GM21786 (cell line): ENCODE measurements at regions not wholly inside any gene's neighbourhood (a gene's known extent, or its start where the extent isn't known, plus 50 kb on each side); places are given as distances from the start of the nearest gene placed in this dataset.
"Not testable (repeated sequence)": the region's sequence is repeated elsewhere in the genome, so short reads cannot be mapped to it uniquely, and the experiment has no call there.

ENCODE experiments used
- ATAC-seq: cut with Tn5 transposase; IDR thresholded peaks from one replicate; pipeline ENCODE4 v1.9.1; 2021; ENCODE audit not compliant: unreplicated experiment

GRCh38 chr18:41899535-41899934 lies 55.5 kb upstream of the PIK3C3 start:
- ATAC-seq = no peak

- no peak for ATAC-seq
These were observed 61.6 kb upstream of the PIK3C3 start for GRCh38 chr18:41893432-41893831.

DNA sequence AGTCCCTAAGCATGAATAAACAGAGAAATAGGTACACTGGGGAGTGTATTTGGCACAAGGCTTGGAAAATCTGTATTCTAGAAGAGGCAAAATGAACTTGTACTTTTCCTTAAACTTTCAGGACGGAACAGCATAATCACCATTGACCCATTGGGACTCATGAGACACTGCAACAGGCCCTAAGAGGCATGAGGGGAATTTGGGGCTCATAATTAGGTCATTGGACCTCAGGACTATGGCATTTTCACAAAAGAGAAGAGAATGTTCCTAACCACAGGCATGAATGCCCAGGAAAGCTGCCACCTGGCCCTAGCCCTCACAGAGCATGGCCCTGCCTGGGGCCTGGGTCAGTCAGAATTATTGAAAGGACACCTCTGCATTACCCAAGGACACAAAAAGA lies 67.9 kb upstream of the PIK3C3 start:
- no peak for ATAC-seq

DNA sequence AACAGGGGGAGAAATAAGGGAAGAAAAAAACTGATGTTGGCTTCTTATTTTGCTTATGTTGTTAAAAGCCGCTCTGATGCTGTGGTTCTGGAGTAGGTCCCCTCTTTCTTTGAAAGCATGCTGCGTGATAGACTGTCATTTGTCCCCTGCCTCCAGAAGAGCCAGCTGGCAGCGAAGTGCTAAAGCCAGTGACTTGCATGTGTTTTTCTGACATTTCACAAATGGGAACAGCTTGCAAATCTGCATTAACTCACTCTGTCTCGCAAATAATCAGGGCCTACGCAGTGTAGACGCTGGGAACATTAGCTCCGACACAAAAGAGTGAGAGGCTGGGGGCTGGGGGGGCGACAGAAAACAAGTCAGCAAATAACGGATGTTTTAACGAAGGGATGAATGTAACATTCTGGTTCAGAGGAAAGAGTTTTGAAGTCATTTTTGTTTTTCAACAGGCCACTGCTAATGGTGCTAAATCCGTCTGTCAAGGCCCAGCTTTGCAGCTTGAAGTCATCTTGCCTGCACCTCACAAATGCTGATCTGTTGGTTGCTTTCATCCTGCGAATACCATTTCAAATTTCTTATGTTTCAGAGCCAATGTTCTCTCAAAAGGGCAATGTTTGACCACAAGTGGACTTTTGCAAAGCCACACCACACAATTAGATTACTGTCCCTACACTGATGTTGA lies 68.8 kb upstream of the PIK3C3 start:
- no peak for ATAC-seq

- no peak for ATAC-seq
These were observed 73.7 kb upstream of the PIK3C3 start for GRCh38 chr18:41881285-41881684.

- no peak for ATAC-seq
These were observed 75.8 kb upstream of the PIK3C3 start for GRCh38 chr18:41879256-41879655.

- ATAC-seq = no peak
These were observed 79.8 kb upstream of the PIK3C3 start for GRCh38 chr18:41875094-41875780.

DNA sequence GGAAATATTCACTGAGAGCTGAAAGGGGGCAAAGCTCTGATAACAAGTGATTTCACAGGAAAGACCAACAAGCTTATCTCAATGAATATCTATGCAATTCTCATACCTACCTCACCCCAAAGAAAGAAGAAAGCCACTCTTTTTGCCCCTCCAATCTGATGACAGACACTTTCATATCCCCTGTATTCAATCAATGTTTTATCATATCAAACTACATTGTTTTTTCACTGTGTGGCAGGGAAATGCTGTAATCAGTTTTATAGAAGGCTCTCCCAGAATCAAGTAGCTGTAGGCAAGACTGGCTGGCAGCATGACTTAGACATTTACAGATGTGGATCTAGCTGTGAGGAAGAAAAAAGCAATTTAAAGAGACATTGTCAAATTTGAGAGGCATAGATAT lies 81.3 kb upstream of the PIK3C3 start:
- ATAC-seq = no peak

DNA sequence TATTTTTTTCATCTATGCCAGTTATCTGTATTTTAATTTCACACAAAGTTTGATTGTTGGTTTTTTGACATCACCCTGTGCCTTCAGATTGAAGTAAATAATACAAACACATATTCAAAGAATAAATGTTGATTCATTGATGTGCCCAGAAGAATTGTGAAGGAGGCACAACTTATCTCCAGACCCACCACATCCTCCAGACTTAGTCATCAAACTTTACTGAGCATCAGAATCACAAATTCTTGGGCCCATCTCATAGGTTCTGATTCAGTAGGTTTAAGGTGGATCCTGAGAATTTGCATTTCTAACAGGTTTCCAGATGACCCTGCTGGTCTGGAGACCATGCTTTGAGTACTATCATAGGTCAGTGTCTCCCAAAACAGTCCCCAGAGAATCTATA lies 82.8 kb upstream of the PIK3C3 start:
- ATAC-seq = no peak

DNA sequence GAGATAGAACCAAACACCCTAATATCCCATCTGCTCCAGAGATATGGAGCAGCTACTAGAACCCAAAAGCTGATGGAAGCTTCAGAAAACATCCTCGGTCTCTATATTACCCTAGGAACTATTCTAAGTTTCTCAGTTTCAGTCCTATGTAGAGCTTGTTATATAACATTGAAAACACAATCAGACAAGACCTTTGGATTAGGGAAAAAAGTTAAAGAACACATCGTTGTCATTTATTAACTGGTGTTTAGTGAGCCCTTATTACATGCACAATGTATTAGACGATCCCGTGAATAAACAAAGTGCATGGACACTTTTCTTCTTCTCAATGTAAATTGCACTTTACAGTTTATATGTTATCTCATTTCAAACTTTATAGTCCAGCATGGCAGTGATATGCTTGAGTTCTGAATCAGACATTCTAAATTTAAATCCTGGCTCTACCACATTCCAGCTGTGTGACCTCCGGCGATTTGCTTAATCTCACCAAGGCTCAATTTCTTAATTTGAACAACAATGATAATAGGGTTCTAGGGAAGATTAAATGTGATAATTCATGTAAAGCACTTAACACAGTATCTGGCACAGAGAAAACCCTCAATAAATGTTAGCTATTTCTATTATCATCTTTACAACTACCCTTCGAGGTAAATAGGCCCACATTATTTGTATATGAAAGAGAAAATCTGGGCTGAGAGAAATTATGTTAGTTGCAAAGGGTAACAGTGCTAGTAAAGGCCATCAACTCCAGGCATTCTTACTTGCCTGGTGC lies 83.6 kb upstream of the PIK3C3 start:
- no peak for ATAC-seq

DNA sequence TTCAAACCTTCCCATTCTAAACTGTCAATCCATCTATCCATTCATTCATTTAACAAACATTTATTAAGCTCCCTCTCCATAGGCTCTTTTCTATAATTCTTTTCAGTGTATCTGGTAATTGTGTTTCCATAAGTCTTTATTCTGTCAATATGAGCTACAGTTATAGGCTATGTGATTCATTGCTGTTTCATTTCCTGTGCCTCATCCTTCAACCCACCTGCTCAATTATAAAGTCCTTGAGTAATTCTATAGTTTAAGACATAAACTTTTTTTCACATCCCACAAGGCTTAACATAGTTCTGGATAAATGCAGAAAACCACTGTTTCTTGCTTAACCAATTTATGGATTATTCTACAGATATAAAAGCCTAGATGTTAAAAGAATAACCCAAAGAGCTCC lies 84.2 kb upstream of the PIK3C3 start:
- no peak for ATAC-seq

GRCh38 chr18:41870191-41870590 lies 84.8 kb upstream of the PIK3C3 start:
- no peak for ATAC-seq

GRCh38 chr18:41865796-41866195 lies 89.2 kb upstream of the PIK3C3 start:
- not testable (repeated sequence) for ATAC-seq

GRCh38 chr18:41864216-41864615 lies 90.8 kb upstream of the PIK3C3 start:
- no peak for ATAC-seq

DNA sequence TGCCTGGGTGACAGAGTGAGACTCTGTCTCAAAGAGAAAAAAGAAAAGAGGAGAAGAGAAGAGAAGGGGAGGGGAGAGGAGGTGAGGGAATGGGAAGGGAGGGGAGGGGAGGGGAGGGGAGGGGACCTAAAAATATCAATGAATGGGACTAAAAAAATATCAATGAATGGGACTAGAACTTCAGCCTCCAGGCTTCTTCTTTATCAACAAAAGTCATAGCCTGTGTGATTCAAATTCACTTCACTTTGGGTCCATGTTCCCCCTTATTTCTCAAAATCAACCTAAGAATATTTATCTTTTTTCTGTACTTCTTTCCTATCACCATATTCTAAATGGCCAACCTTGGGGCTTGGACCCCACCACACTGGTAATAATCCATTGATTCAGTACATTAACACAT lies 92.1 kb upstream of the PIK3C3 start:
- no peak for ATAC-seq

DNA sequence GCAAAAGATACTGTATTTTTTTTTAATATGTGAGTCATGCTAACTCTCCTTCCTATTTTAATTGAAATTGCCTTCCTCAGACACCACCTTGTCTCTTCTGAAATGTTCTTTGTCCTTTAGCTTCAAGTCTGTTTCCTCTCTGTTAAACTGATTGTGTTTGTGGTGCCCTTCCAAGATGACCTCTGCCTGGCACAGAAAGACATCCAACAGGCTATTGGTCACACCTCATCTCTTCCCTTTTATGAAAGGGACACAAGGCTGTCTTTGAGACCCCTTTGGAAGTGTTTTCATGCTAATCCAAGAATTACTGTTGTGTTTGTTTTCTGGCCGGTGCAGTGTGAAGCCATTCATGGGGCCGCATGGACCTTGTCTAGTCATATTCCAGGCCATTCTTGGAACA lies 94.0 kb upstream of the PIK3C3 start:
- ATAC-seq = no peak

- ATAC-seq = no peak
These were observed 96.1 kb upstream of the PIK3C3 start for GRCh38 chr18:41858761-41859555.

DNA sequence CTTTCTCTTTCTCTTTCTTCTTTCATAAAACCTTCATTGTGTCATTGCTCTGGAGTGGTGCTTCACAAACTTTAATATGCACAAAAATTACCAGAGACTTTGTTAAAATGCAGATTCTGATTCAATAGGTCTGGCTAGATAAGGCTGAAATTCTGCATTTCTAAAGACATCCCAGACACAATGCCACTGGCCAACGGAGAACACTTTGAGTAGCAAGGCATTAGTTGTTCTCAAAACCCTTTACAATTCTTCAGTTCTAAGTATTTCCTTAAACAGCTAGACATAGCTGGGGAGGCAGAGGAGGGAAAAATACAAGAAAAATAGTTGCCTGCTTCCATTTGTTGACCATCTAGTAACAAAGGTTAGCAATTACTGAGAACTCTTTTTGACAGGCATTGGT lies 101.8 kb upstream of the PIK3C3 start:
- no peak for ATAC-seq

- ATAC-seq = no peak
These were observed 104.3 kb upstream of the PIK3C3 start for GRCh38 chr18:41850781-41851180.

DNA sequence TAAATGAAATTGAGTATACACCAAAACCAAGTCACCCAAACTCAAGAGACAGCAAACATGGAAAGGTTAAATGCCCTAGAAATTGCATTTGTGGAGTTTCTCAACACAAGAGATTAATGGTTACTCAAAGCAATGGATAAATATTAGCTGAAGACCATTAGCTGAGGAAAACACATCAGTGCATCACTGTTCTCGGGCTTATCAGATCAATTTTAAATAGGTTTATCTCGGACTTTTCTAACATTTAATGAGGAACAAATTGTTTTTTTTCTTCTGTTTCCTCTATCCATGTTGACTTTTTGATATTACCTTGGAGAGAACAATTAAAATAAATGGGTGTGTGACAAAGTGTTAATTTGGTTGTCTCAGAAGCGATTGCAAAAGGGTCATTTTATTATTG lies 105.4 kb upstream of the PIK3C3 start:
- no peak for ATAC-seq

DNA sequence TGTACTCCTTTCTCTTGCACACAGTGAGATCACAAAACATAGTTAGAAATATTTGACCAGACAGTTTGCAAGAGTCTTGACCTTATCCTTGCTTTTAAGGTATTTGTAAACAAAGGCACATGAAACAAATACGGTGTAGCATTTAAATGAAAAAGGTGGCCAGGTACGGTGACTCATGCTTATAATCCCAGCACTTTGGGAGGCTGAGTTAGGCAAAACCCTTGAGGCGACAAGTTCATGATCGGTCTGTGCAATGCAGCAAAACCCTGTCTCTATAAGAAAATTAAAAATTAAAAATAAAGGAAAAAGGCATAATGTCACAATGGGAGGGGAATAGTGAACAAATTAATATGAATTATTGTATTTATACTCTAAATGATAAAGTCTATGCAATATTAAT lies 109.5 kb upstream of the PIK3C3 start:
- ATAC-seq = no peak
